ACC112 (cell line): ENCODE measurements at regions not wholly inside any gene's neighbourhood (a gene's known extent, or its start where the extent isn't known, plus 50 kb on each side); places are given as distances from the start of the nearest gene placed in this dataset.
A peak's percentile ranks its signal among the peaks of the same experiment; 100 is the strongest.

Experiments used
- H2AFZ ChIP-seq: fragments of 200-600 bp; sonication (generic); one replicate; pipeline ENCODE4 v1.6.0; 2017; ENCODE audit warnings: antibody characterized with exemption, low read length; ENCODE audit not compliant: unreplicated experiment
- H3K27ac ChIP-seq: fragments of 200-600 bp; sonication (generic); 2 replicates; pipeline ENCODE4 v1.5.1; 2014; ENCODE audit warnings: low read depth, mild to moderate bottlenecking, antibody characterized with exemption, low read length, moderate library complexity
- H3K27me3 ChIP-seq: fragments of 200-600 bp; sonication (generic); 2 replicates; pipeline ENCODE4 v1.6.1; 2014; ENCODE audit warnings: mild to moderate bottlenecking, antibody characterized with exemption, low read length, moderate library complexity, mixed read lengths; ENCODE audit not compliant: insufficient read depth
- H3K36me3 ChIP-seq: fragments of 200-600 bp; sonication (generic); 2 replicates; pipeline ENCODE4 v1.6.1; 2016; ENCODE audit warnings: mild to moderate bottlenecking, antibody characterized with exemption, low read length, moderate library complexity, mixed read lengths; ENCODE audit not compliant: insufficient read depth
- H3K4me1 ChIP-seq: fragments of 200-600 bp; sonication (generic); one replicate; pipeline ENCODE4 v1.6.1; 2016; ENCODE audit warnings: low read length, mixed read lengths; ENCODE audit not compliant: insufficient read depth, unreplicated experiment, control insufficient read depth
- H3K4me3 ChIP-seq: fragments of 200-600 bp; sonication (generic); 2 replicates; pipeline ENCODE4 v1.5.1; 2014; ENCODE audit warnings: mild to moderate bottlenecking, low read depth, low read length
- H3K79me2 ChIP-seq: fragments of 200-600 bp; sonication (generic); one replicate; pipeline ENCODE4 v1.6.0; 2016; ENCODE audit warnings: low read length; ENCODE audit not compliant: control insufficient read depth, unreplicated experiment, insufficient read depth

GRCh38 chr6:41463062-41463930, 82.9 kb upstream of the FOXP4 start:
- Histone ChIP-seq H2AFZ (no peak overlapping the region), H3K79me2 (no peaks in the 10 kb centered on the region), H3K4me3 (no peak overlapping the region), H3K36me3 (no peaks in the 10 kb centered on the region), H3K27me3 (peaks cover 14% of the 10 kb centered on the region; the same call in 1 of the 2 replicates), H3K4me1 (peaks cover 12% of the 10 kb centered on the region), H3K27ac (no peak overlapping the region)

GRCh38 chr6:41464019-41464418, 82.2 kb upstream of the FOXP4 start:
- H3K4me1 ChIP-seq, result peaks cover 12% of the 10 kb centered on the region
- no peak overlapping the region for H3K27ac ChIP-seq
- no peaks in the 10 kb centered on the region for H3K79me2 ChIP-seq
- H3K4me3 ChIP-seq, result no peak overlapping the region
- H2AFZ ChIP-seq, result no peak overlapping the region
- H3K27me3 ChIP-seq, result peaks cover 11% of the 10 kb centered on the region; the same call in 1 of the 2 replicates
- H3K36me3 ChIP-seq, result no peaks in the 10 kb centered on the region

GRCh38 chr6:41464481-41464880, 81.7 kb upstream of the FOXP4 start:
- H3K36me3 ChIP-seq, result no peaks in the 10 kb centered on the region
- H3K4me1 ChIP-seq, result peaks cover 12% of the 10 kb centered on the region
- no peak overlapping the region for H3K4me3 ChIP-seq
- H3K27me3 ChIP-seq, result peaks cover 11% of the 10 kb centered on the region; the same call in 1 of the 2 replicates
- H3K27ac ChIP-seq, result no peak overlapping the region
- H2AFZ ChIP-seq, result no peak overlapping the region
- H3K79me2 ChIP-seq, result no peaks in the 10 kb centered on the region

DNA sequence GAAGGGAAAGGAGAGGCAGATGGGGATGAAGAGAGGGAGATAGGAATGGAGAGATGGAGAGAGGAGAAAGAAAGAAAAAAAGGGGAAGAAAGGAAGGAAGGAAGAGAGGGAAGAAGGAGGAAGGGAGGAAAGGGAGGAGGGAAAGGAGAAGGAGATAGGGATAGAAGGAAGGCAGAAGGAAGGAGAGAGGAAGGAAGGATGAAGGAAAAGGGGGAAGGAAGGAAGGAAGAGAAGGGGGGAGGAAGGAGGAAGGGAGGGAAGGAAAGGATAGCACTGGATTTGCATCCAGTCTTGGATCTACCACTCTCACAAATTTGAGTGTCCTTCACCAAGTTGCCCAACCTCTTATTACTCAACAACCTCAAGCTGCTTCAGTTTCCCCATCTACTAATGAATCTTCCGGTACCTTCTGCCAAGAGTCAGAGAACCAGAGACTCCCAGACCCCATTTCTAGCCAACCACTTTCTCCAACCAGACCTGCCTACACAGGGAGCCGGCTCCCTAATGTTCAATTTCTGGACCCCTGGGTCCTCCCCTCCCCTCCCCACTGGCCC, 79.7 kb upstream of the FOXP4 start:
- H3K36me3 ChIP-seq, result no peaks in the 10 kb centered on the region
- no peak overlapping the region for H3K4me3 ChIP-seq
- no peak overlapping the region for H3K27ac ChIP-seq
- H2AFZ ChIP-seq, result no peak overlapping the region
- H3K27me3 ChIP-seq, result no peaks in the 10 kb centered on the region
- peaks cover 23% of the 10 kb centered on the region for H3K4me1 ChIP-seq
- H3K79me2 ChIP-seq, result no peaks in the 10 kb centered on the region

DNA sequence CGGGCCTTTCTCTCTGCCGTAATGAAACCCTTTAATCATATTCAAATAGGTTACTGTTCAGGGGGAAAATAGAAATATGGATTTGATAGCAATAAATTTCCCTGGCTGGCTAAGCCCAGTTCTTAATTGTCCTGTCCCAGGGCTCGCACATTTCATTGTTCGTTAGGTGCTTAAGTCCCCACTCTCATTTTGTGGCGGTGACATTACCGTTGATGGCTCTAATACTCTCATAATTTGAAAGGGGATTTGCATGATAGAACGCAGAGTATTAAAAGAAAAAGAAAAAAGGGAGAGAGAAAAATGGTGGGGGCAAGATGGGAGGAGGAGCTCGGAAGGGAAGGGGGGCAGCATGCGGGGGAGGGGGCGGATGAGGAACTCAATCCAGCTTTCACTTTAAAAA, 79.1 kb upstream of the FOXP4 start:
- Histone ChIP-seq H3K4me1 (peaks cover 23% of the 10 kb centered on the region), H3K27me3 (no peaks in the 10 kb centered on the region), H3K79me2 (no peaks in the 10 kb centered on the region)

GRCh38 chr6:41467627-41468404, 78.4 kb upstream of the FOXP4 start:
- H2AFZ ChIP-seq, result no peak overlapping the region
- no peaks in the 10 kb centered on the region for H3K27me3 ChIP-seq
- no peak overlapping the region for H3K27ac ChIP-seq
- H3K36me3 ChIP-seq, result no peaks in the 10 kb centered on the region
- no peaks in the 10 kb centered on the region for H3K79me2 ChIP-seq
- no peak overlapping the region for H3K4me3 ChIP-seq
- H3K4me1 ChIP-seq, result peaks cover 23% of the 10 kb centered on the region

More for the DNA sequence above, 79.1 kb upstream of the FOXP4 start:
- no peak overlapping the region for H2AFZ ChIP-seq
- no peak overlapping the region for H3K4me3 ChIP-seq
- H3K36me3 ChIP-seq, result no peaks in the 10 kb centered on the region
- H3K27ac ChIP-seq, result no peak overlapping the region

DNA sequence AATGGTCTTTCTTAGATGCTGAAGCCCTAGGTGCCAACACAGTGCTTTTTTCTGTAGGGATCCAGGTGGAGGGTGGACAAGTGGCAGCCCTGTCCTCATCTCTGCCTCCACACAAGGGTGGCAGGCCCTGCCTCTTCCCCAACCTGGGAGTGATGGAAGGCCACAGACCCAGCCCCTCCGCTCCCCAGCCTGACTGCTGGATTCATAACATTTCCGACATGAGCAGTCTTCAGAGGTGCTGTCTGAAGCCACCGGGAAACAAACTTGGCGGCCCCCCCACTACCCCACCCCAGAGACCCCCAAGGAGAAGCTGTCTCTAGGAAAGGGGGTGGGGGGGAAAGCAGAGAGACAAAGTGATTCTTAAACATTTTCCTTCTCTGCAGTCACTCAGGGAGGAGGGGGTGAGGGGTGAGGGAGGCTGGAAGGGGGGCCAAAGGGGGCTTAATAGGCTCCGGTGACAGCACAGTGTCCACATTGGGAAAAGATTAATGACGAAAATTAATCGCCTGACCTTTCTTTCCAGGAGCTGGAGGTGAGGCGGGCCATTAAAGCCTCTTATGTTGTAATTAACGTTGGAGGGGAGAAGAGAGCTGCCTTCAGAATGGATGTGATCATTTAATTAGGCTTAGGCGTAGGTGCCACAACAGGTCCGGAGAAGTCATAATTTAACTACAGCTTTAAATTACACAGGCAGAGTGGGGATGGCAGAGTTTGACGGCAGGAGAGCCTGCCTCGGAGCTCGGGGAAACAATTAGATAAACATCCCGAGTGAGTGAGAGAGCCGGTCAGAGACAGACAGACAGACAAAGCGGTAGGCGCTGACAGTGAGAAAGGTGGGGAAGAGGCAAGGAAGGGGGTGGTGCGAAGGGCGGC, 76.8 kb upstream of the FOXP4 start:
- no peaks in the 10 kb centered on the region for H3K27me3 ChIP-seq
- no peak overlapping the region for H2AFZ ChIP-seq
- H3K79me2 ChIP-seq, result no peaks in the 10 kb centered on the region
- no peaks in the 10 kb centered on the region for H3K36me3 ChIP-seq
- peaks cover 19% of the 10 kb centered on the region for H3K4me1 ChIP-seq
- H3K27ac ChIP-seq, result no peak overlapping the region
- H3K4me3 ChIP-seq, result no peak overlapping the region

GRCh38 chr6:41470029-41470330, 76.2 kb upstream of the FOXP4 start:
- Histone ChIP-seq H2AFZ (no peak overlapping the region), H3K79me2 (no peaks in the 10 kb centered on the region), H3K4me3 (0 out of 2 replicates have a peak overlapping the region, but pooled peaks have one; percentile 34), H3K4me1 (peaks cover 16% of the 10 kb centered on the region), H3K27me3 (peaks cover 3% of the 10 kb centered on the region; the same call in 1 of the 2 replicates), H3K27ac (no peak overlapping the region), H3K36me3 (no peaks in the 10 kb centered on the region)

- H3K36me3 ChIP-seq, result no peaks in the 10 kb centered on the region
- H2AFZ ChIP-seq, result no peak overlapping the region
- H3K27ac ChIP-seq, result no peak overlapping the region
- peaks cover 8% of the 10 kb centered on the region; the same call in 1 of the 2 replicates for H3K27me3 ChIP-seq
- peaks cover 16% of the 10 kb centered on the region for H3K4me1 ChIP-seq
- H3K4me3 ChIP-seq, result peak overlapping the region; percentile 34
- no peaks in the 10 kb centered on the region for H3K79me2 ChIP-seq
These were observed 75.7 kb upstream of the FOXP4 start for GRCh38 chr6:41470331-41471063.
